T-helper 2 cell (primary cell): ENCODE measurements at regions not wholly inside any gene's neighbourhood (a gene's known extent, or its start where the extent isn't known, plus 50 kb on each side); places are given as distances from the start of the nearest gene placed in this dataset.
"Not testable (repeated sequence)": the region's sequence is repeated elsewhere in the genome, so short reads cannot be mapped to it uniquely, and the experiment has no call there.

Experiments
- DNase-seq, 5 experiments: peaks; one replicate each; pipeline versions ENCODE4 v3.0.0 to v3.0.0-alpha.2; 2012 to 2022

DNA sequence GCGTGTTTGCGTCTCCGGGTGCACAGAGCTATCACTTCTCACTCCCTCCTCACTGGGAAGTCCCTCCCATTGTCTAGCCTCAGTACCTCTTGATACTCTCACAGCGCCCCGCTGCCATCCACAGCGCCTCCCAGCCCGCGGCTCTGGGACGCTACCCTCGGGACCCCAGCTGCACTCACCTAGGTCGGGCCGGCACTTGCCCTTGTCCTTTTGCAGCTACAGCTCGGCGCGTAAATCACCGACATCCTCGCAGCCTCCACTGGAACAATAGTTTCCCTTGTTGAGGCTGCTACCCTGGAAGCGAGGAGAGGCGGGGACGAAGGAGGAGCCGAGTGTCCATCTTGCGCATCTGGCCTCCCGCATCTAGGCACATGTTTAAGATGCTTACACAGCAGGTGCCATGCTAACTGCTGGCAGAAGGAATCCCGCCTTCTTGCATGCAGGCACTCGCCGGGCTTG lies 269.5 kb upstream of the HSFY2 start:
- no peak for DNase-seq

DNA sequence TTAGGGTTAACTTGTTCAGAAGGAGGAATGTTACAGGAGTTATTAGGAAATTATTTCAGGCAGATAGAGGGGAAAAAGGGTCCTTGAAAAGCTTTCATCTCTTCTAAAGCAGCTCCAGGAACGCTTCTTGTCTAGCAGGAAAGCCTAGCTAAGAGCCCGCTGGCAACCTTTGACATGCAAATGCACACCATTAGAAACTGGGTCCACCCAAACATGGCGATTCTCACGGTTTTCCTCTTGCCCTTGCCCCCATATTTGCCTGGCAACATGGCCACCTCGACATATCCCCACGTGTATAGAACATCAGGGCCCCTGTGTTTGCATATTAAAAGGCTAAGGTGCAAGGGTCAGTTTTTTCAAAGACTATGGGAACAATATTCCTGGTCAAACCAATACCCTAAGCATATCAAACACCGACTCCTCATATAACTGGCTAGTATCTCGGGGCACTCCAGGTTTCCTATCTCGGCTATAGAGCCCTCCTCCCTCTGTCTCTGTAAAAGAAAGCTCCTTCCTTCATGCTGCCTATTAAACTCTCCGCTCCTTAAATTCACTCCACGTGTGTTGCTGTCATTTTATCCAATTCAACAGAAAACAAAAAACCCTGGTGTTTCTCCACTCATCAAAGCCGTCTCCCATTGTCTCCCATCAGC lies 268.9 kb upstream of the HSFY2 start:
- DNase-seq, result no peak

DNA sequence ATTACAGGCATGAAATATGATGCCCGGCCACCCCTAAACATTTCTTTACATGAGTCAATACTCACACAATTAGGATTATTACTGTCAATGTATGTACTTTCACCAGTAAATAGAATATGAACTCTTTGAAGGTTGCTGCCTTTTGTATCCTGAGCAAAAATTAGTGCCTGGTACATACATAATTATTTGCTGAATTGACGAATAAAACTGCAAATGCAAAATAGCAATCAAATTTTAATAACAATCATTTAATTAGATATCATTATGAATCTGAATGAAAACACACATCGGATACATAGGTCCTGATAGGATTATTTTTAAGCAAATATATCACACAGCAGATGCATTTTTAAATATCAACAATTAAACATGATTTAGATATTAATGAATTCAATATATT lies 253.1 kb upstream of the HSFY2 start:
- no peak for DNase-seq

DNA sequence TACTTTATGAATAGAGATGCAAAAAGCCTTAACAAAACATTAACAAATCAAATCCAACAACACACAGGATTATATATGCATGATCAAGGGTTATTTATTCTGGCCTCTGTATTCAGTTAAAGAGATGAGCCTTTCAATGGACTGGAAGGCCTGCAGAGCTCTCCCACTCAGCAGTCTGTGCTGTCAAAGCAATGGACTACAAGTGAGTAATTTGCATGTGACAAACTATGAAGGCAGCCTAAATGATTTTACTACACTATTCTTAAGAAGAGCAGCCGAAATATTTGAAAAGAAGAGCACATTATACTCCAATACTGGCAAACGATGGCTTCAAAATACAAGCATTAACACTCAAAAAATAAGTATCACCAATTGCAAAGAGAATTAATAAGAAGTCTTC lies 250.4 kb upstream of the HSFY2 start:
- no peak for DNase-seq

DNA sequence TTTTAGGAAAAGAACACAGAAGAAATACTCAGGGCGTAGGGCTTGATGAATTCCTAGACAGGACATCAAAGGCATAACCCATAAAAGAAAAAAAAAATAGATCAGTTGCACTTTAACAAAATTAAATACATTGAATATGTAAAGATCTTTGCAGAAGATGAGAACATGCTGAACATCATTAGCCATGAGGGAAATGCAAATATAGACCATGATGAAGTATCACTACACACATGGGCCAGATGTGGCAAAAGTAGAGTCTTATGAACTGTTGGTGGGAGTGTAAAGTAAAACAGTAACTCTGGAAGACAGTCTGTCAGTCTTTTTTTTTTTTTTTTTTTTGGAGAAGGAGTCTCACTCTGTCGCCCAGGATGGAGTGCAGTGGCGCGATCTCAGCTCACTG lies 246.7 kb upstream of the HSFY2 start:
- no peak for DNase-seq

DNA sequence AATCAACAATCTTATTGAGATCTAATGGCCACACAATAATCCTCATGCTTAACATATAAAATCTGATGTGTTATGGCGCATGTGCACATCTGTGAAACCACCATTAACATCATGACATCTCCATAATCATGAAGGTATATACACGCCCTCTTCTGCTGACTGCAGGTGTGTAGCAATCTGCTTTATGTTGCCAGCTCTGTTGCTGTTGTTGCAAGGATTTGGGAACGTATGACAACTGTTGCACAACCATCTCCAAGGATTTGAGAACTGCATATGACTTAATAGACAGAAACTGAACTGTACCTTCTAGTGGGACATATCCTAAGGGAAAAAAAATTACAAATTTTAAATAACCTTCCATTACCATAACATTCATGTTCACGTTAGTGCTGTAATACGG lies 243.5 kb upstream of the HSFY2 start:
- DNase-seq, result no peak

DNA sequence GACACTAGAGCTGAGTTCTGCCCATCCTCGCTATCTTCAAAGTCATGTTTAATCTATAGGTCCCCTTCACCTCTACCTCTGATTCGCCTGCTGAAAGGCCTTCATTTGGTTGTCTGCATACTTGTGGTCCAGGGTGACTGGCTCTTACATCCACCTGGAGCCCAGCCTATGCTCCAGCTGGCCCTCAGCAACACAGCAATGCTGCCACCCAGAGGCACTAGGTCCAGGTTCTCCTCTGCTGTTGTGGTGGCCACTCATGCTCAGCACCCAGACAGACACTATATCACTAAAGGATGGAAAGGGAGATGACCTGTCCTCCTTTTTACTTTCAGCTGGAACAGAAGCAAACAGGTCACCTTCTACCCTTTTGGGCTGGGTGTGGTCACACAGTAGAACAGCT lies 242.3 kb upstream of the HSFY2 start:
- peak in 1 of 5 experiments; percentile 1 for DNase-seq

DNA sequence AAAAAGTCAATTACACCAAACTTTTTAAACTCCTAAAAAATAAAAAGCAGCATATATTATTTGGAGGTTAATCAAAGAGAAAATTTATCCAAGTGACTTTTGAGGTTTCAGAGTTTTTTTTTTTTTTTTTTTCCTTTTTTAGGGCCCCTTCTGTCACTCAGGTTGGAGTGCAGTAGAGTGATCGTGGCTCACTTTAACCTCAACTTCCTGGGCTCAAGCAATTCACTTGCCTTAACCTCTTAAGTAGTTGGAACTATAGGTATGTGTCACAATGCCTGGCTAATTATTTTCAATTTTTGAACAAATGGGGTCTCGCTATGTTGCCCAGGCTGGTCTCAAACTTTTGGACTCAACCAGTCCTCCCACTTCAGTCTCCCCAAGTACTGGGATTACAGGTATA lies 241.7 kb upstream of the HSFY2 start:
- DNase-seq, result no peak

DNA sequence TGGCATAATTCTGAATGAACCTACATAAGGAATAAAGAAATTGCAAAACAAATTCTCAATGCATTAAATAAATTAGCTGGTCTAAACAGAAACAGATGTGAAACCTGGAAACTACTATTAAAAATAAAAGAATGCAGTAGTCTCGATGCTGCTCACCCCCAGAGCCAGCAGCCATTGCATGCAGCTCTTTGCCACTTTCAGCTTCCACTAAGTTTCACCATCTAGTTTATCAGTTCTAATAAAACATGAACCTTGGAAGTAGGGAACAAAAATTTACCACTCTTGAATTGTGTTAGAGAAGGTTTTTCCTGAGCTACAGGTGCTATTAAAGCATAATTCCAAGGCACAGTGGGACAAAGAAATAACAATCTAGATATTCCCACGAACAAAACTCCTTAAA lies 239.4 kb upstream of the HSFY2 start:
- no peak for DNase-seq

DNA sequence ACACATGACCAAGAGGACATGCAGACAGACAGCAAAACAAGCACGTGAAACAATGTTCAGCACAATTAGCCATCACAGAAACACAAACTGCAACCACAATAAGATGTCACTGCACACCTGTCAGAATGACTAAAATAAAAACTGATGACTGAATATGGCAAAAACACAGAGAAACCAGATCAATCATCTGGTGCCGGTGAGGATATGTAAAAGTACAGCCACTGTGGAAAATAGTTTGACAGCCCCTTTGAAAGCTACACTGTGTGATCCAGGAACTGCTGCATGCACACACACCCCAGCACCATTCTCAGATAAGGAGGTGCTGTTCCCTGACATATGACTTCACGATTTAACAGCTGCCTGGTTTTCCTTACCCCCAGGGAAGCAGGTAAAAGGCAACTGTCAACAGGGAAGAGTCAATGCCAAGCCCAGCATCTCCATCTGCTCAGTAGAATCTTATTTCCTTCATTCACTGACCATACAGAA lies 238.1 kb upstream of the HSFY2 start:
- DNase-seq, result peak in 1 of 5 experiments; percentile 39

DNA sequence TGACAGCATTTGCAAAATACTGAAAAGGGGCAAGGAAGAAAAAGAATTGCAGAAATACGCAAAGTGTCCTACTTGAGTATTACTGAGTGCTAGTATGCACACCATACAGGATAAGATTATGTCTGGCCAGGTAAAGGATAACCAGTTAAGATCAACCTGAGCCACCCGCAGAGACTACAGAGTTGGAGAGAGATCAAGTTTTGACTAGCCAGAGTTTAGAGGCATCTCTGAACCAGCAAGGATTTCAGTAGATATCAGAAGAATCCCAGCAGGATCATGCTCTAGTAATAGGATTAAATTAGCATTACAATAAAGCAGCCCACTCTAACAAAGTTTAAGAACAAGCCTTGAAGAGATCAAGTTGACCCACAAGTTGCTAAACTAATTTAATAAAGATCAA lies 232.7 kb upstream of the HSFY2 start:
- DNase-seq, result no peak

DNA sequence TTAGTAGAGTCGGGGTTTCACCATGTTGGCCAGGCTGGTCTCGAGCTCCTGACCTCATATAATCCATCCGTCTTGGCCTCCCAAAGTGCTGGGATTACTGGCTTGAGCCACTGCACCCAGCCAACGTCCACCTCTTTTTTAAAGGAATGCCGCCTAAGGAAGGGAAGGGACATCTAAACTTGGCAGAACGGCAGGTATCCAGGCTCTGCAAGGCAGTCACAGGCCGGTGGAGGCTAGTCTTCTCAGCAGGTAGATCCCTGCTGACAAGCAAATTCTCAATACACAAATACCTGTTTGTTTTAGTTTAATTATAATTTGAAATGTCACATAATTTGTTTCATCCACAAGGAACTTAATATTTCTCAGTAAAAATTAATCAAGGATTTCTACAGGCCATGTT lies 232.0 kb upstream of the HSFY2 start:
- no peak for DNase-seq

DNA sequence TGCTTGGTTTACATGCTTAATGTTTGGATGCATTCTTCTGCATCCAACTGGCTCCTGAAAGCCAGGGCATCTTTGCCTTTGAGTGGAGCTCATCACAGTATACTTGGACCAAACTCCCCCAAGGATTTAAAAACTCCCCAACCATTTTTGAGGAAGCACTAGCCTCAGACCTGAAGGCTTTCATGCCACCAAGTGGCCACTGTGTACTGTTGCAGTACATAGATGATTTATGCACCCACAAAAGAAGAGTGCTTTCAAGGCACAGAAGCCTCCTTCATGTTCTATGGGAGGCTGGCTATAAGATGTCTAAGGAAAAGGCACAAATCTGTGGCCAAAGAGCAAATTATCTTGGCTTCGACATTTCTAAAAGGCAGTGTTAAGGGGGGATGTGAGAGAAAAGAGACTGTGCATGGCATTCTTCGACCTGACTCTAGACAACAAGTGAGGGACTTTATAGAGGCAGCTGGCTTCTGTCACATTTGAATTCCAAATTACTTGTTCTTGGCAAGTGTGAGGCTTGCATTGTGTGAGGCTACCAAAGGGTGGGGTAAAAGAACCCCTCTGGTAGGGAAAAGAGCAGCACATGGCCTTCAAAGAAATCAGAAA lies 224.2 kb upstream of the HSFY2 start:
- DNase-seq, result no peak

DNA sequence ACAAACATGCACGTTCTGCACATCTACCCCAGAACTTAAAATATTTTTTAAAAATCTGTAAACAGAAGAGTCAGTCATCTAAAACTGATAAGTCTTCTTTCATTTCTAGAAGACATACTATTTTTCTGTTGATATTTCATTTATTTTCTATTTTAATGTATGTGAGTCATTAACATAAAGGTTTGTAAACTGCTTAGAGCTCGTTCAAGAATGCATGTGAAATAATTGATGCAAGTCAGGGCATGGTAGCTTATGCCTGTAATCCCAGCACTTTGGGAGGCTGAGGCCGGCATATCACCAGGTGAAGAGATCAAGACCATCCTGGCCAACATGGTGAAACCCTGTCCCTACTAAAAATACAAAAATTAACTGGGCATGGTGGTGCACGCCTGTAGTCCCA lies 219.9 kb upstream of the HSFY2 start:
- DNase-seq, result no peak

DNA sequence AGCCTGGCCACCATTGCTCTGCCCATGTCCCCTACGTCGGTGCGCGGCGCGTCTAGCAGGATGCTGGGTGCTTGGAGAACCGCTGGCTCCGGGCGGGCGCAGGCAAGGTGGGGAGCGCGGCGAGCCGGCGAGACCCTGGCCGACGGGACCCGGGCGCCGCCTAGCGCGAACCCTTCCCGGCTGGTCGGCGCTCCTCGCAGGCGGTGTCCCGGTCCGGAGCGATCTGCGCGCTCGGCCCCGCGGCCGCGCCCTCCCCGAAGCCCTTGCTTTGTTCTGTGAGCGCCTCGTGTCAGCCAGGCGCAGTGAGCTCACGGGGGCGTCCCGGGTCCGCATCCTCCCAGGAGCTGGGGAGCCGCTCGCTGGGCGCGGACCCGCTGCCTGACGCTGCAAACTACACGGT lies 219.1 kb upstream of the HSFY2 start:
- DNase-seq, result not testable (repeated sequence)

DNA sequence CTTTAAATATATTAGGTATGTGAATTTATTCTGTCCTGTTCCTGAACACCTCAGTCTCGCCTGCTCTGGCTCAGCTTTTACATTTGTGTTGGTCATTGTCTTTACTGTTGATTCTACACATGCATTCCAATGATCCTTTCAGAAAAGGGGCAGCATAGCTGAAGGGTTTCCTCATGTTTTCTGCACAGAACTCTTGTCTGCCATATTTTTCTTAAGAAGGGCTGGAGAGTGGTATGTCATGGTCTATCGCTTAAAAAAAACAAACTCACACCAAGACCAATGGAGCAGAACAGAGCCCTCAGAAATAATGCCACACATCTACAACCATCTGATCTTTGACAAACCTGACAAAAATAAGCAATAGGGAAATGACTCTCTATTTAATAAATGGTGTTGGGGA lies 215.8 kb upstream of the HSFY2 start:
- DNase-seq, result no peak

DNA sequence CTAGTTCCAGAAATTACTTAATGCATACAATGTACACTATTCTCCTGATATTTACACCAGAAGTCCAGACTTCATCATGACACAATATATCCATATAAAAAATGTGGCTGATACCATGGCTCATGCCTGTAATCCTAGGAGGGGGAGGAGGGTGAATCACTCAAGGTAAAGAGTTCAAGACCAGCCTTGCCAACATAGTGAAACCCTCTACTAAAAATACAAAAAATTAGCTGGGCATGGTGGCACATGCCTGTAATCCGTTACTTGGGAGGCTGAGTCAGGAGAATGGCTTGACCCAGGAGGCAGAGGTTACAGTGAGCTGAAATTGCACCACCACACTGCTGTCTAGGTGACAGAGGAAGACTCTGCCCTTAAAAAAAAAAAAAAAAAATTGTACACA lies 192.5 kb upstream of the HSFY2 start:
- no peak for DNase-seq

DNA sequence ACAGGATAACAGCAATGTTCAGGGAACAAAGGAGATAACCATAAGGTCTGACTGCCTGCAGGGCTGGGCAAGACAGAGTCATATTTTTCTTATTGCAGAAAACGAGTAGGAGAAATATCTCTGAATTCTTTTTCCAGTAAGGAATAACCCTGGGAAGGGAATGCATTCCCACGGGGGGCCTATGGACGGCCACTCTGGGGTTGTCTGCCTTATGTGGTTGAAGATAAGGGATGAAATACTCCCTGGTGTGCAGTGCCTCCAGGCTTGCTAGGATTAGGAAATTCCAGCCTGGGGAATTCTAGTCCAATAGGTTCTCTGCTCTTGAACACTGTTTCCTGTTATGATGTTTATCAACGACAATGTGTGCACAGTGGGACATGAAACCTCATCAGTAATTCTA lies 185.3 kb upstream of the HSFY2 start:
- no peak for DNase-seq

DNA sequence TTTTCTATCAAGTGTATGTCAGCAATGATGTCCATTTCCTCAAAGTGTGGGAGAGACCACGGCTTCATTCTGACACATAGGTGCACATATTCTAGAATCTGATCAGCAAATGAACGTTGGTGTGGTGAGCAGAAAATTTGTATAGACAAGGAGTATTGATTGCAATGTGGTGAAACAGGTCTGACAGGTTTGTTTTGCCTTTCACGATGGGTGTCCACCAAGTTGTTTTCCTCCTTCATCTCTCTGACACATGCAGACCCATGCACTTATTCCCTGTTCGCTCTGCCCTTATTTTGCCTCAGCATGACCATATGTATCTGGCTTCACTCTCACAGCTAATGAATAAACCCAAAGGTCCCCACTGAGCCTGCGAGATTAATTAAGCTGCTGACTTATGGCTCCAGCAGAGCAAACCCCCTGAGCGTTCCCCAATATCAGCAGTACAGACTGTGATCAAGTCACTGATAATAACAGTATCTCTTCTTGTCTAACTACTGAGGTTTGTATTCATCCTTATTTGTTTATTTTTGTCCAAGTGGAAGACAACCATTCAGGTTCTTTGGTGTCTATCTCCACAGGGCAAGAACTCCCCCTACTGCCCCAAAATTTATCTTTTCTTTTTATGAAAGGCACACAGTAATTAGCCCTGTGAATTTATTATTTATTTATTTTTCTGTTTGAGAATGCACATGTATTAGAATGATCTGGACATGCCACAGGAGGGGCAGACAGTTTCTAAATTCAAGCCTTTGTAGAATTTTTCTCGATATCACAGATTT lies 178.3 kb upstream of the HSFY2 start:
- DNase-seq, result no peak

DNA sequence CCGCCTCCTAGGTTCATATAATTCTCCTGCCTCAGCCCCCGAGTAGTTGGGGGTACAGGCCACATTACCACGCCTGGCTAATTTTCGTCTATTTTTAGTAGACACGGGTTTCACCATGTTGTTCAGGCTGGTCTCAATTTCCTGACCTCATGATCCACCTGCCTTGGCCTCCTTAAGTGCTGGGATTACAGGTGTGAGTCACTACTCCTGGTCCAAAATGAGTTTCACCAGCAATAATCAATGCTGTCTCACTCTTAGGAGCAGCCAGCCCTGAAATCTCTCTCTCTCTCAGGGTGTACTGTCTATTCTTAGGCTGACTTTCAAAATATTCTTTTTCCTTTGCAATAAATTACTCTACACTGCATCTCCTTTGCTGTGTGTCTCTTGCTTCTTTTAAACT lies 177.5 kb upstream of the HSFY2 start:
- DNase-seq, result no peak

DNA sequence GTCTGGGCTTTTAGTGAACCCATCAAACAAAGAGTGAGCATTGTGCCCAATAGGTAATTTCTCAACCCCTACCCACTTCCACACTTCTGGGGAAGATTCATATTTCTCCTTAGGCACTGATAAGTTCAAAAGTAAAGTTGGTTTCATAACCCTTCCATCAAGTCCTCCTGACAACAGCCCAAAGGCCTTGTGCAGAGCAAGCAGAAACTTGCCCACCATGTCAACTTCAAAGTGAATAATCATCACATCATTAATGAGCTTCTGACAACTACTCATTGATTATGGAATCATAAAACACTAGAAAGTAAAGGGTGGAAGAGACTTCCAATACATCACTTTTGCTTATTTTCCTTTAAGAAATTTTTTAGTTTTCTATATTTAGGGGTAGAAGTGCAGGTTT lies 163.3 kb upstream of the HSFY2 start:
- no peak for DNase-seq

DNA sequence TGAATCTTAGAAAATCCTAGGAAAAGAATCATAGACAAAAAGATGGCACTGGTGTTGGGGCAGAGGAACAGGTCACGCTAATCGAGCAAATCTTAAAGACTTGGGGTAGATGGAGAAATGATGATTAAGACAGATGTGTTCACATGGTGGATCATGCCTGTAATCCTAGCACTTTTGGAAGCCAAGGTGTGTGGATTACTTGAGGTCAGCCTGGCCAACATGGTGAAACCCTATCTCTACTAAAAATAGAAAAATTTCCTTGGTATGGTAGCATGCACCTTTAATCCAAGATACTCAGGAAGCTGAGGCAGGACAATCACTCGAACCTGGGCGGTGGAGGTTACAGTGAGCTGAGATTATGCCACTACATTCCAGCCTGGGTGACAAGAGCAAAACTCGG lies 145.7 kb upstream of the HSFY2 start:
- DNase-seq, result no peak

DNA sequence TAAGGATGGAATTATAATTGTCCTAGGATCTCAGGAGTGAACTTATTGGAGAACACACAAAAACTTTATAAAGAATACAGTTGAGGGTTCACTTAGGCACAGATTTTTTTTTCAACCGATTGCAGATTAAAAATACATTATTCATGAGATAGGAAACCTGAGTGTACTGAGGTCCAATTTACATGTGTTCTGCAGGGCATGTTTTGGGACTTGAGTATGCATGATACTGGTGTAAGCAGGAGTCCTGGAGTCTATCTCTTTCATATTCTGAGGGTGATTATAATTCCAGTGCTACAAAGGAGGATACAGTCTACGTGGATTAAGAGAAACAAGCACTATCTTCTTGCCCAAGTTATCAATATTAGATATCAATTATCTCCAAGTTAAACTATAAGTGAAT lies 139.3 kb upstream of the HSFY2 start:
- no peak for DNase-seq

DNA sequence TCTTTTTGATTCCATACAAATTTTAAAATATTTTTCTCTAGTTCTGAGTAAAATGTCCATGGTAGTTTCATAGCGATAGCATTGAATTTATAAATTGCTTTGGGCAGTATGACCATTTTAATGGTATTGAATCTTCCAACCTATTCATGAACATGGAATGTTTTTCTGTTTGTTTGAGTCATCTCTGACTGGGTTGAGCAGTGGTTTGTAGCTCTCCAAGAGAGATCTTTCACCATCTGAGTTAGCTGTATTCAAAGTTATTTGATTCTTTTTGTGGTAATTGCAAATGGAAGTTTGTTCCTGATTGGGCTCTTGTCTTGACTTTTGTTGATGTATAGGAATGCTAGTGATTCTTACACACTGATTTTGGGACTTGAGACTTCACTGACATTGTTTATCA lies 136.3 kb upstream of the HSFY2 start:
- DNase-seq, result no peak
